ENCODE measurements at regions not wholly inside any gene's neighbourhood (a gene's known extent, or its start where the extent isn't known, plus 50 kb on each side); places are given as distances from the start of the nearest gene placed in this dataset.

DNA sequence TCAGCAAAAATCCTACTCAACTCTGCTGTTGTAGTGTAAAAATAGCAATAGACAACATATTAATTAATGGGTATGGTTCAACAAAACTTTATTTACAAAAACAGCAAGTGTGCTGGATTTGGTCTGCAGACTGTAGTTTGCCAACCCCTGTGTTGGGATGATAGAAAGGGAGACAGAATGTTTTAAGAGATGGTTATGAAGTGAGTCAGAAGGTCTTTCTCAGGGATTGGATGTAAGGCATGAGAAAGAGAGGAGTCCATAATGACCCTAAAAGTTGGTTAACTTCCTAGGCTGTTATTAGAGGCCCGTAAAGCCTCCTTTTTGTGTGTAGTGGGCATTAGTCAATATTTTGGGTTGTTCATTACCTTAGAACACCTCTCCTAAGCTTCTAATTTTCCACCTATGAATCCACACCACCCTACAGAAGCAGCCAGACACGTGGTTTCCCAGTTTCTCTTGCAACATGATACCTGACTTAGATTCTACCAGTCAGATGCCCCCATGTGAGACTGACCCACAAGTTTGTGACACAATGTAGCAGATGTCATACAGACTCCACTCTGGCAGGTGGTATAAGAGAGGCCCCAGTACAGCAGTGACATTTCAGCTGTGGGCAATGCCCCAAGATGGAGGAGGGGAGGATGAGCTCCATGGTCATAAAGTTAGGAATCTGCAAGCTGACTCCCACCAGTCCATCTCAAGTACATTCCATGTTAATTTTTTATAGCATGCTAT lies 1015.6 kb downstream of the KCNMA1 start:
- H3K27ac ChIP-seq (ENCODE audit: low read depth, low read length): no peak overlapping the region
- no peaks in the 10 kb centered on the region for H3K4me1 ChIP-seq (ENCODE audit: control insufficient read depth in 1 of 2, insufficient read depth in 2 of 2, low read length in 2 of 2)
- H3K36me3 ChIP-seq (ENCODE audit: control insufficient read depth in 1 of 2, insufficient read depth in 2 of 2, low read length in 2 of 2): no peaks in the 10 kb centered on the region
- H2AFZ ChIP-seq (ENCODE audit: low read depth, low read length, poor library complexity, severe bottlenecking): no peak overlapping the region
- ChIA-PET RAD21 (ENCODE audit: low non-redundant PET in 1 of 2, low total read pairs in 2 of 2, uncharacterized antibody in 2 of 2, unreplicated experiment in 2 of 2) (no interaction called here), POLR2A (no interaction called here), CTCF (no interaction called here)
- no peak overlapping the region for H3K4me2 ChIP-seq (ENCODE audit: low read length)
- ATAC-seq: no peak
- H3K79me2 ChIP-seq (ENCODE audit: insufficient read depth, low read length): no peaks in the 10 kb centered on the region
- no TSS peak for BruUV-seq (replicated peaks)
- H3K9me3 ChIP-seq (ENCODE audit: control insufficient read depth in 1 of 2, insufficient read depth in 1 of 2, low read depth in 1 of 2, low read length in 2 of 2): no peaks in the 10 kb centered on the region
- no peak overlapping the region for H3K9ac ChIP-seq (ENCODE audit: low read length)
- H3K27me3 ChIP-seq (ENCODE audit: insufficient read depth, low read length): no peaks in the 10 kb centered on the region
- intact Hi-C loops (cut with micrococcal nuclease): no loop called here
- H4K20me1 ChIP-seq (ENCODE audit: insufficient read depth): no peaks in the 10 kb centered on the region
- H3K4me3 ChIP-seq (replicated peaks in 1 of 2; ENCODE audit: low read depth in 1 of 2, low read length in 2 of 2): no peak overlapping the region
- H3K9me2 ChIP-seq (ENCODE audit: insufficient read depth): no peaks in the 10 kb centered on the region
- no peak for DNase-seq (ENCODE audit: low read depth, low spot score)
- TF ChIP-seq POLR2A (IDR thresholded peaks at IDR 0.05; ENCODE audit: borderline replicate concordance, extremely low read depth, insufficient read depth, insufficient read length): no peak
- no peak for TF ChIP-seq ZFX (IDR thresholded peaks at IDR 0.05)
- no peak for TF ChIP-seq RAD21 (IDR thresholded peaks at IDR 0.05; ENCODE audit: low read depth)
- TF ChIP-seq, protein P1, sequence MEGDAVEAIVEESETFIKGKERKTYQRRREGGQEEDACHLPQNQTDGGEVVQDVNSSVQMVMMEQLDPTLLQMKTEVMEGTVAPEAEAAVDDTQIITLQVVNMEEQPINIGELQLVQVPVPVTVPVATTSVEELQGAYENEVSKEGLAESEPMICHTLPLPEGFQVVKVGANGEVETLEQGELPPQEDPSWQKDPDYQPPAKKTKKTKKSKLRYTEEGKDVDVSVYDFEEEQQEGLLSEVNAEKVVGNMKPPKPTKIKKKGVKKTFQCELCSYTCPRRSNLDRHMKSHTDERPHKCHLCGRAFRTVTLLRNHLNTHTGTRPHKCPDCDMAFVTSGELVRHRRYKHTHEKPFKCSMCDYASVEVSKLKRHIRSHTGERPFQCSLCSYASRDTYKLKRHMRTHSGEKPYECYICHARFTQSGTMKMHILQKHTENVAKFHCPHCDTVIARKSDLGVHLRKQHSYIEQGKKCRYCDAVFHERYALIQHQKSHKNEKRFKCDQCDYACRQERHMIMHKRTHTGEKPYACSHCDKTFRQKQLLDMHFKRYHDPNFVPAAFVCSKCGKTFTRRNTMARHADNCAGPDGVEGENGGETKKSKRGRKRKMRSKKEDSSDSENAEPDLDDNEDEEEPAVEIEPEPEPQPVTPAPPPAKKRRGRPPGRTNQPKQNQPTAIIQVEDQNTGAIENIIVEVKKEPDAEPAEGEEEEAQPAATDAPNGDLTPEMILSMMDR (IDR thresholded peaks at IDR 0.05 in 2 of 3, conservative IDR thresholded peaks at IDR 0.05 in 1 of 3; ENCODE audit: borderline replicate concordance in 1 of 3, insufficient read depth in 1 of 3, low read depth in 2 of 3, low read length in 2 of 3): no peak
- TF ChIP-seq CEBPB (IDR thresholded peaks at IDR 0.05; ENCODE audit: low read depth): no peak
- no peak for TF ChIP-seq CBX3 (IDR thresholded peaks at IDR 0.05; ENCODE audit: low read depth)
- TF ChIP-seq, protein P2, sequence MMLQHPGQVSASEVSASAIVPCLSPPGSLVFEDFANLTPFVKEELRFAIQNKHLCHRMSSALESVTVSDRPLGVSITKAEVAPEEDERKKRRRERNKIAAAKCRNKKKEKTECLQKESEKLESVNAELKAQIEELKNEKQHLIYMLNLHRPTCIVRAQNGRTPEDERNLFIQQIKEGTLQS (IDR thresholded peaks at IDR 0.05): no peak
- no peak for TF ChIP-seq POLR2AphosphoS5 (IDR thresholded peaks at IDR 0.05; ENCODE audit: low read depth, low read length)
- TF ChIP-seq EZH2 (IDR thresholded peaks at IDR 0.05): no peak
- TF ChIP-seq EGR1 (IDR thresholded peaks at IDR 0.05; ENCODE audit: low read depth): no peak
- TF ChIP-seq JUND (IDR thresholded peaks at IDR 0.05): no peak
- TF ChIP-seq ZBTB33 (IDR thresholded peaks at IDR 0.05; ENCODE audit: extremely low read depth, insufficient replicate concordance, low read length): no peak
- TF ChIP-seq SP1 (IDR thresholded peaks at IDR 0.05; ENCODE audit: low read depth): no peak
- no peak for TF ChIP-seq ZNF274 (IDR thresholded peaks at IDR 0.05; ENCODE audit: low read depth, low read length)
- TF ChIP-seq MAX (IDR thresholded peaks at IDR 0.05): no peak
- TF ChIP-seq EZH2phosphoT487 (IDR thresholded peaks at IDR 0.05; ENCODE audit: borderline replicate concordance): no peak
- TF ChIP-seq YY1 (IDR thresholded peaks at IDR 0.05; ENCODE audit: extremely low read depth, insufficient replicate concordance, low read depth, low read length): no peak
- no peak for TF ChIP-seq FOSL1 (IDR thresholded peaks at IDR 0.05; ENCODE audit: low read depth)
